Mammary epithelial cell (primary cell): ENCODE measurements at regions not wholly inside any gene's neighbourhood (a gene's known extent, or its start where the extent isn't known, plus 50 kb on each side); places are given as distances from the start of the nearest gene placed in this dataset.

Source experiments
- EZH2 ChIP-seq: IDR thresholded peaks from 2 replicates; pipeline ENCODE4 v1.6.1; 2012; ENCODE audit warnings: low read length, inconsistent platforms, borderline replicate concordance
- TF ChIP-seq, protein P1 (sequence below), 2 donors: IDR thresholded peaks in 1 of 2; conservative IDR thresholded peaks in 1 of 2; 2 replicates each; pipeline ENCODE4 v1.5.1; 2011 to 2012; ENCODE audit warnings: inconsistent platforms in 2 of 2, low read length in 2 of 2, mild to moderate bottlenecking in 2 of 2, control low read depth in 1 of 2, low read depth in 1 of 2; ENCODE audit not compliant: insufficient read depth in 1 of 2; ENCODE audit errors: extremely low read depth in 1 of 2

DNA sequence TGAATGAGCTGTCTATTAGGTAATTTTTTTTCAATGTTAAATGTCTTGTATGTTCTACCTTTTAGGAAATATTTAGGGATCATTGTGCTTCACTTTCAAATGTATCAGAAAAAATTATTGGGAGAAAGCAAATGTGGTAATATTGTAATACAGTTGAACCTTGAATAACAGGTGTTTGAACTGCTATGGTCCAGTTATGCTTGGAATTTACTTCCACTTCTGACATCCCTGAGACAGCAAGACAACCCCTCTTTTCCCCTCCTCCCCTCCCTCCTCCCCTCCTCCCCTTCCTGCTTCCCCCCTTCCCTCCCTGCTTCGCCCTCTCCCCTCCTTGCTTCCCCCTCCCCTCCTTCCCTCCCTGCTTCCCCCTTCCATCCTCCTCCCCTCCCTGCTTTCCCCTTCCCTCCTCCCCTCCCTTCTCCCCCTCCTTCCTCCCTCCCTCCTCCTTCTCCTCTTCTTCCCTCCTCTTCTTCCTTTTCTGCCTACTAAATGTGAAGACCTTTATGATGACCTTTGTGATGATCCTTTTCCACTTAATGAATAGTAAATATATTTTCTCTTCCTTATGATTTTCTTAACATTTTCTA, 146.6 kb downstream of the FGF1 start:
- TF ChIP-seq, protein P1, sequence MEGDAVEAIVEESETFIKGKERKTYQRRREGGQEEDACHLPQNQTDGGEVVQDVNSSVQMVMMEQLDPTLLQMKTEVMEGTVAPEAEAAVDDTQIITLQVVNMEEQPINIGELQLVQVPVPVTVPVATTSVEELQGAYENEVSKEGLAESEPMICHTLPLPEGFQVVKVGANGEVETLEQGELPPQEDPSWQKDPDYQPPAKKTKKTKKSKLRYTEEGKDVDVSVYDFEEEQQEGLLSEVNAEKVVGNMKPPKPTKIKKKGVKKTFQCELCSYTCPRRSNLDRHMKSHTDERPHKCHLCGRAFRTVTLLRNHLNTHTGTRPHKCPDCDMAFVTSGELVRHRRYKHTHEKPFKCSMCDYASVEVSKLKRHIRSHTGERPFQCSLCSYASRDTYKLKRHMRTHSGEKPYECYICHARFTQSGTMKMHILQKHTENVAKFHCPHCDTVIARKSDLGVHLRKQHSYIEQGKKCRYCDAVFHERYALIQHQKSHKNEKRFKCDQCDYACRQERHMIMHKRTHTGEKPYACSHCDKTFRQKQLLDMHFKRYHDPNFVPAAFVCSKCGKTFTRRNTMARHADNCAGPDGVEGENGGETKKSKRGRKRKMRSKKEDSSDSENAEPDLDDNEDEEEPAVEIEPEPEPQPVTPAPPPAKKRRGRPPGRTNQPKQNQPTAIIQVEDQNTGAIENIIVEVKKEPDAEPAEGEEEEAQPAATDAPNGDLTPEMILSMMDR (conservative IDR thresholded peaks at IDR 0.05 in 1 of 2, IDR thresholded peaks at IDR 0.05 in 1 of 2; ENCODE audit: extremely low read depth in 1 of 2, insufficient read depth in 1 of 2, low read depth in 1 of 2, low read length in 2 of 2), result no peak
- no peak for TF ChIP-seq EZH2
